GM21825 (cell line): ENCODE measurements at regions not wholly inside any gene's neighbourhood (a gene's known extent, or its start where the extent isn't known, plus 50 kb on each side); places are given as distances from the start of the nearest gene placed in this dataset.
"Not testable (repeated sequence)": the region's sequence is repeated elsewhere in the genome, so short reads cannot be mapped to it uniquely, and the experiment has no call there.

Experiments
- ATAC-seq: cut with Tn5 transposase; IDR thresholded peaks from one replicate; pipeline ENCODE4 v1.9.1; 2021; ENCODE audit warnings: mild to moderate bottlenecking, moderate library complexity; ENCODE audit not compliant: unreplicated experiment

DNA sequence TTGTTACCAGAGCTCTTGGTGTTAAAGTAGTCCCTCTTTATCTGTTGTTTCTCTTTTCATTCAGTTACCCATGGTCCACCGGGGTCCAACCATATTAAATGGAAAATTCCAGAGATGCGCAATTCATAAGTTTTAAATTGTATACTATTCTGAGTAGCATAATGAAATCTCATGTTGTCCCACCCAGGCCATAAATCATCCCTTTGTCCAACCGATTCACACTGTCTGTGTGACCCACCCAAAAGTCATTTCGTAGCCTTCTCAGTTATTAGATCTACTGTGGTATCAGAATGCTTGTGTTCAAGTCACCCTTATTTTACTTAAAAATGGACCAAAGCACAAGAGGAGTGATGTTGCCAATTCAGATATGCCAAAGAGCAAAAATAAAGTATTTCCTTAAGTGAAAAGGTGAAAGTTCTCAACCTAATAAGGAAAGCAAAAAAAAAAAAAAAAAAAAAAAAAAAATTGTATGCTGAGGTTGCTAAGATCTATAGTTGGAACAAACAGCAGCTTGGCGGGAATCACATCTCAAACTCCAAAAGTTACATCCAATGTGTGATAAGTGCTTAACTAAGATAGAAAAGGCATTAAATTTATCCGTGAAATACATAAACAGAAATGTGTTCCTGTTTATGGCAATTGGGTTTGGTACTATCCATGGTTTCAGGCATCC, 106.8 kb upstream of the GPBP1 start:
- no peak for ATAC-seq

GRCh38 chr5:57067597-57067924, 106.3 kb upstream of the GPBP1 start:
- ATAC-seq: no peak

- no peak for ATAC-seq
These were observed 104.6 kb upstream of the GPBP1 start for GRCh38 chr5:57069115-57069835.

GRCh38 chr5:57072218-57072892, 101.5 kb upstream of the GPBP1 start:
- no peak for ATAC-seq

DNA sequence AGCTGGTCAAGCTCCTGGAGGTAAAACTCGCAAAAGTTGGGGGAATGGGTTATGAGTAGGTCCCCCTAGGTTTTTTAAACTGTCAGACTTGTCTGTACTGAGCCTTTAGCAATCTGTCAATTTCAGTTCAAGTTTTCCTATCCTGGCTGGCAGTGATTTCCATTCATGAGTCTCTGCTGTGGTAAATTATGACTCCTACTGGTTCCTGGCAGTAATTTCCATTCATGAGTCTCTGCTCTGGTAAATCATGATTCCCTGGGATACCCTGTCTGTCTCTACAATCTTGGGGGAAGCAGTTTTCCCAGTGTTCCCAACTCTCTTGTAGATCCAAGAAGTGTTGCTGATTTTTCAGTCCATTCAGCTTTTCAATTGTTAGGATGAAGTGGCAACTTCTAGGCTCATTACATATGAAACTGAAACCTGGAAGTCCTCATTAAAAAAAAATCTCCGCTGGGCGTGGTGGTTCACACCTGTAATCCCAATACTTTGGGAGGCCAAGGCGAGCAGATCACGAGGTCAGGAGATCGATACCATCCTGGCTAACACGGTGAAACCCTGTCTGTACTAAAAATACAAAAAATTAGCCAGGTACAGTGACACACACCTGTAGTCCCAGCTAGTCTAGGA, 91.3 kb upstream of the GPBP1 start:
- no peak for ATAC-seq

- ATAC-seq: no peak
These were observed 88.4 kb upstream of the GPBP1 start for GRCh38 chr5:57085306-57086081.

- ATAC-seq: not testable (repeated sequence)
These were observed 85.9 kb upstream of the GPBP1 start for GRCh38 chr5:57087947-57088346.

DNA sequence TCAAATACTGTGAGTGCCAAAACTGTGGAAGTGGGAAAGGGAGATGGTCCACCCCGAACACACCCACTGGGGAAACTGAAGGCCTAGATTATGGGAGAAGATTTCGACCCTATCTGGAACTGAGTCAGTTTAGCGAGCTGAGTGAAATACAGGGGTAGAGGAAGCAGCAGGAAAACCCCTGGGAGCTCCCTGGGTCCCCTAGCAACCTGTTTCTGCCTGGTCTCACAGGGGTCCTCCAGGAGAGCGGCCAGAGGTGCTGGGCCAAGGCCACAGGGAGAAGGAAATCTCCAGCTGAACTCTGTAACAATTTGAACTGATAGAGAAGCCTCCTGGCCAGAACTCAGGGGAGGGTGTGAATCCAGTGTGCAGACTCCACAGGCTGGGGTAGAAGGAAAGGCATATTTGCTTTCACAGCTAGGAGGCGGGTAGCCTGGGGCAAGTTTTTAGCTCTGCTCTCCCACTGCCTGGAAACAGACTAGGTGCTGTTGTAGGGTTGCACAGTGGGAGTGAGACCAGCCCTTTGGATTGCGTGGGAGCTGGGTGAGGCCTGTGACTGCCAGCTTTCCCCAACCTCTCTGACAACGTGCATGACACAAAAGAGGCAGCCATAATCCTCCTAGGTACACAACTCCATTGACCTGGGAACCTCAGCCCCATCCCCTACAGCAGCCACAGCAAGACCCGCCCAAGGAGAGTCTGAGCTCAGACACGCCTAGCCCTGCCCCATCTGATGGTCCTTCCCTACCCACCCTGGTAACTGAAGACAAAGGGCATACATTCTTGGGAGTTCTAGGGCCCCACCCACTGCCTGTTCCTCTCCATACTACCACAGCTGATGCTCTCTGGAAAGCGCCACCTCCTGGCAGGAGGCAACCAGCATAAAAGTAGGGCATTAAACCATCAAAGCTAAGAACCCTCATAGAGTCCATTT, 78.8 kb upstream of the GPBP1 start:
- ATAC-seq: no peak

DNA sequence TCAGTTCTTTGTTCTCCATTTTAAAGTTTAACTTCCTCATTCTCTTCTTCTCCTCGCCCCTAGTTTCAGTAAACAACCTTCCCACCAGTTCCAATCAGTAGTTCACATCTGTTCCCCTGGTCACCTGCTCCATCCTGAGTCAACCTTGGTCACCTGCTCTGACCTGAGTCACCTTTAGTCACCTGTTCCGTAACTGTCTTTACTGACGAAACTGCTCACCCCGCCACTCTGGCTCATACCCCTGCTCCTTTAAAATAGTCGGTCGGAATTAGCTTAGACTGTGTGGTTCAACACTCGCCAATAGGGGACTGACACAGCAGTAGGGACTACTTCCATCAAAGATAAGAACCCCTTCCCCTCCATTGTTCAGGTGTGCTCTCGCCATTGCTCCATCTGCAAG, 76.3 kb upstream of the GPBP1 start:
- no peak for ATAC-seq

- ATAC-seq: no peak
These were observed 71.5 kb upstream of the GPBP1 start for GRCh38 chr5:57102189-57102904.

GRCh38 chr5:57102905-57103255, 71.0 kb upstream of the GPBP1 start:
- no peak for ATAC-seq

DNA sequence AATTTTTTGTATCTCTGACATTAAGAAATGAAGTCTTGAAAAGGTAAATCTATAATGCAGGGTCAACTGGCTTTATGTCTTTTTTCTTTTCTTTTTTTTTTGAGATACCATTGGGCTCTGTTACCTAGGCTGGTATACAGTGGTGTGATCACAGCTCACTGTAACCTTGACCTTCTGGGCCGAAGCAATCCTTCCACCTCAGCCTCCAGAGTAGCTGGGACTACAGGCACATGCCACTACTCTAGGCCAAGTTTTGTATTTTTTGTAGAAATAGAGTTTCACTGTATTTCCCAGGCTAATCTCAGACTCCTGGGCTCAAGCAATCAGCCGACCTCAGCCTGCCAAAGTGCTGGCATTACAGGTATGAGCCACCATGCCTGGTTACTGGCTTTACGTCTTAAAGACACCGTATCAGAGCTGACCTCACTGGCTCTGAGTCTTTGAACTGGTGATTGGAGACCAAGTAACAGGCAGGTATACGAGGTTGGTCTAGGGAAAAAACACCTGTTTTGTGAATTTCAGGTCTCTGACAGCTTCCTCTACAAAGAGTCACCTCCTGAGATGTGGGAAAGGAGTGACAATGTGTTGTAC, 70.4 kb upstream of the GPBP1 start:
- ATAC-seq: no peak

- ATAC-seq: no peak
These were observed 67.2 kb upstream of the GPBP1 start for GRCh38 chr5:57106661-57107060.

- no peak for ATAC-seq
These were observed 61.9 kb upstream of the GPBP1 start for GRCh38 chr5:57111993-57112392.

DNA sequence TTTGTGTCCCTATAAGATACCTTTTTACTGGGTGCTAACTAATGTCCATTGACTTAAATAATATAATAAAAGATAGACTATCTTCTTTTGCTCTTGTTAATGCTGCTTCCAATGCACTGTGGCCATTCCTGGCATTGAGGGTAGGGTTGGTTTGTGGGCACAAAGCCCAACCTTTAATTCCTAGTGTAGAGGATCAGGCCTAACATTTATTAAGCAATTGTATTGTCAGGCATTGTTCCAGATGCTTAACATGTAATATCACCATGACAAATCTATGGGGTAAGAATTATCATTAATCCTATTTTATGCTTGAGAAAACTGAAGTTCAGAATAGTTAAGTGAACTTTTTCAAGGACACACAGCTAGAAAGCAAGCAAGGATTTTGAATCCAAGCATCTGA, 60.4 kb upstream of the GPBP1 start:
- no peak for ATAC-seq

GRCh38 chr5:57117596-57117995, 56.3 kb upstream of the GPBP1 start:
- ATAC-seq: no peak

- ATAC-seq: no peak
These were observed 54.8 kb upstream of the GPBP1 start for GRCh38 chr5:57119031-57119430.

DNA sequence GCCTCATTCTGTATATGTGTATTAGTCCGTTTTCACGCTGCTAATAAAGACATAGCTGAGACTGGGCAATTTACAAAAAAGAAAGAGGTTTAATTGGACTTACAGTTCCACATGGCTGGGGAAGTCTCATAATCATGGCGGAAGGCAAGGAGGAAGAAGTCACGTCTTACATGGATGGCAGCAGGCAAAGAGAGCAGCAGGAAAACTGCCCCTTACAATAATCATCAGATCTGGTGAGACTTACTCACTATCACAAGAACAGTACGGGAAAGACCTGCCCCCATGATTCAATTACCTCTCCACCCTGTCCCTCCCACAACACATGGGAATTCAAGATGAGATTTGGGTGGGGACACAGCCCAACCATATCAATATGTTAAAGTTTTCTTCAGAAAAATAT, 49.8 kb upstream of the GPBP1 start:
- no peak for ATAC-seq
